Activated CD8-positive, alpha-beta T cell treated with anti-CD3 and anti-CD28 coated beads for 36 hours (primary cell): ENCODE measurements at regions not wholly inside any gene's neighbourhood (a gene's known extent, or its start where the extent isn't known, plus 50 kb on each side); places are given as distances from the start of the nearest gene placed in this dataset.

Experiments used
- ATAC-seq: fragments of 200-7000 bp; cut with Tn5 transposase; one replicate; pipeline ENCODE4 v1.10.0; 2021; ENCODE audit warnings: mild to moderate bottlenecking, moderate library complexity
- CTCF ChIA-PET: fragments of 350-600 bp; sonication (Branson Sonifier 250); formaldehyde crosslinking; loops from one replicate; lab custom pipeline; 2021; ENCODE audit warnings: antibody characterized with exemption; lab: Charles Lee
- POLR2A ChIA-PET: fragments of 350-600 bp; sonication (Branson Sonifier 250); formaldehyde crosslinking; loops from one replicate; lab custom pipeline; 2021; ENCODE audit warnings: antibody characterized with exemption; lab: Charles Lee
- DNase-seq: peaks from one replicate; pipeline ENCODE4 v3.0.0-alpha.2; 2020
- H3K27ac Mint-ChIP-seq: one replicate; pipeline ENCODE4 v1.8.0; 2021; ENCODE audit warnings: mild to moderate bottlenecking, mixed read lengths
- H3K27me3 Mint-ChIP-seq: one replicate; pipeline ENCODE4 v1.8.0; 2021; ENCODE audit warnings: mixed read lengths
- H3K36me3 Mint-ChIP-seq: one replicate; pipeline ENCODE4 v1.8.0; 2021; ENCODE audit warnings: low read depth, mixed read lengths
- H3K4me1 Mint-ChIP-seq: one replicate; pipeline ENCODE4 v1.8.0; 2021; ENCODE audit warnings: low read depth, mixed read lengths
- H3K4me3 Mint-ChIP-seq: one replicate; pipeline ENCODE4 v1.8.0; 2021; ENCODE audit warnings: mild to moderate bottlenecking, moderate library complexity, mixed read lengths
- H3K9me3 Mint-ChIP-seq: one replicate; pipeline ENCODE4 v1.8.0; 2021; ENCODE audit warnings: mixed read lengths
- intact Hi-C: fragments of 100-400 bp; cut with micrococcal nuclease; formaldehyde crosslinking; loops from one replicate; pipeline ENCODE4 v1.10.0; 2022
- TF ChIP-seq, protein P1 (sequence below): fragments of 200-600 bp; IDR thresholded peaks from one replicate; pipeline ENCODE4 v1.8.0; 2022; ENCODE audit warnings: antibody characterized with exemption, mild to moderate bottlenecking

DNA sequence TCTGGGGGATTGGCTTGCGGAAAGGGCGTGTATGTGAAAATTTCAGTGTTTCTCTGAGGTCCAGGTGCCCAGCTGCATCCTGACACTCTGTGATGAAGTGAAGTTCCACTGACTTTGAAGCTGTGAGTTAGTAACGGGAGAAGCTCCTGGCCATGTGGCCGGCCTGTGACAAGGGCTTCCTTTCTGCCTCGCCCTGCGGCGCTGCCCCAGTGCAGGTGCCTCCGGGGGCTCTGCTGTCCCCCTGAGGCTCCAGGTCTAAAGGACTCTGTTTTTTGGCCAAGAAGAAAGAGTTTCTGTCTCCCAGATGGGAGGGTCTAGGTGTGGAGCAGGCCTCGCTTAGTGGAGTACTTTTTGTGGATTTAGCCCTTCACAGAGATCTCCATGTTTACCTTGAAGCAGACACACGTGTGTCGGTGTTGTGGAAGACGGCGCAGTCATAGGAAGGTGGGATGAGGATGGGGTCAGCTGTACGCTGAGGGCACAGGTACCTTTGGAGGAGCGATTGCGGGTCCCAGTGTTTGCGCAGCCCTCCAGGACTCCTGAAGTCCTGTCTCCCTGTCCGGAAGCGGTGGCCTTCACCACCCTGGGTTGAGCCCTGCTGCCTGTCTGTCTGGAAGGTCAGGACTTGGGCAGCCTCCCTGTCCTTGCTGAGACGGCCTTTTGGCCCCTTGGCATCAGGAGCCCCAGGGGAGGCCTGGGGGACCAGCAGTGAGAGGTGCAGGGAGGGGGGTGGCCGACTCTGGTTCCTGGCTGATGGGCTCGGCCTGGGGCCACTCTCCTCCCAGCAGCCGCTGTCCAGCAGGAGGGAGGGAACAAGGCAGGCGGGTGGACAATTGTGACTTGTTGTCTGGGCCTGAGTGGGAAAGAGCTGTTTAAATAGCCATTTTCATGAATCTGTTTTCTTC lies 1249.3 kb downstream of the BRD1 start:
- DNase-seq = no peak
- intact Hi-C loops = loop anchor here (10.0 kb wide), 1 partner anchor 726 kb away; no protein-coding TSS in a partner anchor
- peaks cover 24% of the 10 kb centered on the region for H3K27me3 Mint-ChIP-seq
- no peak for ATAC-seq
- no peak overlapping the region for H3K27ac Mint-ChIP-seq
- POLR2A ChIA-PET = no interaction called here
- H3K4me1 Mint-ChIP-seq = peaks cover 2% of the 10 kb centered on the region
- no peak overlapping the region for H3K4me3 Mint-ChIP-seq
- TF ChIP-seq, protein P1, sequence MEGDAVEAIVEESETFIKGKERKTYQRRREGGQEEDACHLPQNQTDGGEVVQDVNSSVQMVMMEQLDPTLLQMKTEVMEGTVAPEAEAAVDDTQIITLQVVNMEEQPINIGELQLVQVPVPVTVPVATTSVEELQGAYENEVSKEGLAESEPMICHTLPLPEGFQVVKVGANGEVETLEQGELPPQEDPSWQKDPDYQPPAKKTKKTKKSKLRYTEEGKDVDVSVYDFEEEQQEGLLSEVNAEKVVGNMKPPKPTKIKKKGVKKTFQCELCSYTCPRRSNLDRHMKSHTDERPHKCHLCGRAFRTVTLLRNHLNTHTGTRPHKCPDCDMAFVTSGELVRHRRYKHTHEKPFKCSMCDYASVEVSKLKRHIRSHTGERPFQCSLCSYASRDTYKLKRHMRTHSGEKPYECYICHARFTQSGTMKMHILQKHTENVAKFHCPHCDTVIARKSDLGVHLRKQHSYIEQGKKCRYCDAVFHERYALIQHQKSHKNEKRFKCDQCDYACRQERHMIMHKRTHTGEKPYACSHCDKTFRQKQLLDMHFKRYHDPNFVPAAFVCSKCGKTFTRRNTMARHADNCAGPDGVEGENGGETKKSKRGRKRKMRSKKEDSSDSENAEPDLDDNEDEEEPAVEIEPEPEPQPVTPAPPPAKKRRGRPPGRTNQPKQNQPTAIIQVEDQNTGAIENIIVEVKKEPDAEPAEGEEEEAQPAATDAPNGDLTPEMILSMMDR = no peak
- no peaks in the 10 kb centered on the region for H3K36me3 Mint-ChIP-seq
- CTCF ChIA-PET = no interaction called here
- no peaks in the 10 kb centered on the region for H3K9me3 Mint-ChIP-seq

DNA sequence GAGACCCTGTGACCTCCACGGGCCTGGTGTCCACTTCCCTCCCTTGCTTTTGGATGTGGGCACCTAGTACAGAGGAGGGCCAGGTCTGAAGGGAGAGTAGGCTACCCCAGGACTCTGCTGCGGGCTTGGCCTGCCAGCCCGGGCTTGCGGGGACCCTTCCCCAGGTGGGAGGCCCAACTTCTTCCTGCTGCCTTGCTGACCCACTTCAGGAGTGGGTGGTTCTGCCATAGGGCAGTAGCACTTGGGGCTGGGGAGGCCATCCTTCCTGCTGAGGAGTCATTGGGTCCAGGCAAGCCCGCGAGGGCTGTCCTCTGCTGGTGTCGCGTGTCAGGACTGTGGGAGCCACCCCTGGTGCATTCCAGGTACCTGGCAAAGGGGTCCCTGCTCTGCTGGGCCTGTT lies 1250.0 kb downstream of the BRD1 start:
- peaks cover 2% of the 10 kb centered on the region for H3K4me1 Mint-ChIP-seq
- H3K4me3 Mint-ChIP-seq = no peak overlapping the region
- H3K27ac Mint-ChIP-seq = no peak overlapping the region
- ChIA-PET POLR2A (no interaction called here), CTCF (no interaction called here)
- no peaks in the 10 kb centered on the region for H3K36me3 Mint-ChIP-seq
- intact Hi-C loops = loop anchor here (10.0 kb wide), 1 partner anchor 727 kb away; no protein-coding TSS in a partner anchor
- DNase-seq (no peak), ATAC-seq (no peak)
- H3K9me3 Mint-ChIP-seq = no peaks in the 10 kb centered on the region
- TF ChIP-seq, protein P1 = no peak
- peaks cover 24% of the 10 kb centered on the region for H3K27me3 Mint-ChIP-seq

DNA sequence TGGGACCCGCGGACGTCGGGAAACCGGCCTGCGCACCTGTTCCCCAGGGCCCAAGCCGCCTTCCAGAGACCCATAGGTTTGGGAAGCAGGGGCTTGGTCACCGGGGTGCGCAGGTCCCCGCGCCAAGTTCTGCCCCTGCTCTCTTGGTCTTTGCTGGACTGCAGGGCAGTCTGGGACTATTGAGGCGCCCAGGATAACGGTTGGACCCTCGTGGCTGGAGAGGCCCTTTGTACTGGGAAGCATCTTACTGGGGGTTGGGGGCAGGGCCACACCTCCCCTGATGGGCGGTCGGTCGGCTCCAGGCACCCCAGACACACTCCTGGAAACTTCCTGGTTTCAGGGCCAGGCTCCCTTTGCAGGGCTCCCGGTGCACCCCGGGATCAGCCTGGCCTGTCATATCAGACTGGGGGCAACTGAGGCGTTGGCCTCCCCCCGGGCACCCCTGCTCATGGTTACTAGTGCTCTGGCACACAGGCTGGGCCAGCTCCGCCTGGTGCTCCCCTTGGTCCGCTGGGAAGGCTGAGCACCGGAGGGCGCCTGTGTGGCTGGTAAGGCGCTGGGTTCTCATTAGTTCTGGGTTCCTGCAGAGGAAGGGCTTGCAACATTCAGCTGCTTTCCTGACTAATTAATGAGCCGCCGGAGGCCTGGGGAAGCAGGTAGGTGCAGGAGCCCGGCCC lies 1250.5 kb downstream of the BRD1 start:
- H3K27ac Mint-ChIP-seq = no peak overlapping the region
- ChIA-PET POLR2A (no interaction called here), CTCF (interaction anchor here (0.8 kb wide), 1 partner anchor 728 kb away, joined by 5 read pairs; no protein-coding TSS in a partner anchor)
- TF ChIP-seq, protein P1 = no peak
- peaks cover 2% of the 10 kb centered on the region for H3K4me1 Mint-ChIP-seq
- DNase-seq (no peak), ATAC-seq (no peak)
- H3K4me3 Mint-ChIP-seq = no peak overlapping the region
- no peaks in the 10 kb centered on the region for H3K36me3 Mint-ChIP-seq
- intact Hi-C loops = loop anchor here (10.0 kb wide), 1 partner anchor 728 kb away; no protein-coding TSS in a partner anchor
- H3K9me3 Mint-ChIP-seq = peaks cover under 1% of the 10 kb centered on the region
- peaks cover 24% of the 10 kb centered on the region for H3K27me3 Mint-ChIP-seq

DNA sequence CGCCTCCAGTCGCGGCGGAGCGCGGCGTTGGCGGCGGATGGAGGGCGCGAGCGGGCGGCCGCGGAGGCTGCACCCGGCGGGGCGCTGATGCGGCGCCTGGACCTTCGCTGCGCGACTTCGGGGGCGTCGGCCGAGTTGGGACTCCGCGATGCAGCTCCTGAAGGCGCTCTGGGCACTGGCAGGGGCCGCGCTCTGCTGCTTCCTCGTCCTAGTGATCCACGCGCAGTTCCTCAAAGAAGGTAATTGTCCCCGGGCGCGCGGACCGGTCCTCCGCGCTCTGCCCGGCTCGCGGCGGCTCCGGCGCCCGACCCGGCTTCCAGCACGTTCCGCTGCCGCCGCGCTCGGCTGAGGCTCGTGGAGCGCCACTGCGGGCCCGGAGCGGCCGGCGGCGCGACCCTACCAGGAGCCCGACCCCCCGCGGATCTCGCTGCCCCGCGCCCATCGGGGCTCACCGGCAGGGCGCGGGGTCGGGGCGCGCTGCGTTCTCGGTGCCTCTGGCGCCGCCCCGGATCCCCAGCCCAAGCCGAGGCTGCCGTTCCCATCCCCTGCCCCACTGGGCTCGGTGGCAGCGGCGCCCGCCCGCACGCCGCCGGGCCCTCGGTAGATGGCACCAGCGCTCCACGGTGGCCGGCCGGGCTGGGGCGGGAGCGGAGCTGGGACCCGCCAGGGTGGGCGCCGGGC lies 1251.2 kb downstream of the BRD1 start:
- ATAC-seq (no peak), DNase-seq (no peak)
- POLR2A ChIA-PET = no interaction called here
- peaks cover 24% of the 10 kb centered on the region for H3K27me3 Mint-ChIP-seq
- intact Hi-C loops = loop anchor here (10.0 kb wide), 1 partner anchor 728 kb away; no protein-coding TSS in a partner anchor
- TF ChIP-seq, protein P1 = peak; percentile 59
- H3K9me3 Mint-ChIP-seq = peaks cover 6% of the 10 kb centered on the region
- no peaks in the 10 kb centered on the region for H3K36me3 Mint-ChIP-seq
- H3K4me3 Mint-ChIP-seq = no peak overlapping the region
- CTCF ChIA-PET = interaction anchor here (0.8 kb wide), 1 partner anchor 729 kb away, joined by 5 read pairs; no protein-coding TSS in a partner anchor
- H3K4me1 Mint-ChIP-seq = peaks cover 2% of the 10 kb centered on the region
- H3K27ac Mint-ChIP-seq = no peak overlapping the region
